ENCODE measurements at regions not wholly inside any gene's neighbourhood (a gene's known extent, or its start where the extent isn't known, plus 50 kb on each side); places are given as distances from the start of the nearest gene placed in this dataset.

GRCh38 chr6:145214570-145214969 lies 520.8 kb downstream of the EPM2A start:
- DNase-seq = no peak

- no peak for DNase-seq
These were observed 510.9 kb downstream of the EPM2A start for GRCh38 chr6:145224450-145224849.

- DNase-seq = no peak
These were observed 509.8 kb downstream of the EPM2A start for GRCh38 chr6:145225500-145225899.

- no peak for DNase-seq
These were observed 507.7 kb downstream of the EPM2A start for GRCh38 chr6:145227593-145227992.

- no peak for DNase-seq
These were observed 506.2 kb downstream of the EPM2A start for GRCh38 chr6:145228962-145229582.

GRCh38 chr6:145233955-145234354 lies 501.4 kb downstream of the EPM2A start:
- no peak for DNase-seq

GRCh38 chr6:145235207-145235606 lies 500.1 kb downstream of the EPM2A start:
- DNase-seq = no peak

GRCh38 chr6:145238787-145239186 lies 496.5 kb downstream of the EPM2A start:
- DNase-seq = no peak

- DNase-seq = no peak
These were observed 494.3 kb downstream of the EPM2A start for GRCh38 chr6:145241039-145241438.

- no peak for DNase-seq
These were observed 493.6 kb downstream of the EPM2A start for GRCh38 chr6:145241721-145242120.

GRCh38 chr6:145244349-145245100 lies 490.8 kb downstream of the EPM2A start:
- DNase-seq = no peak

GRCh38 chr6:145245119-145245518 lies 490.2 kb downstream of the EPM2A start:
- no peak for DNase-seq

GRCh38 chr6:145247692-145248419 lies 487.5 kb downstream of the EPM2A start:
- no peak for DNase-seq

- no peak for DNase-seq
These were observed 484.9 kb downstream of the EPM2A start for GRCh38 chr6:145250436-145250835.

- no peak for DNase-seq
These were observed 482.6 kb downstream of the EPM2A start for GRCh38 chr6:145252737-145253136.

GRCh38 chr6:145254649-145255401 lies 480.5 kb downstream of the EPM2A start:
- DNase-seq = no peak

- DNase-seq = no peak
These were observed 477.6 kb downstream of the EPM2A start for GRCh38 chr6:145257704-145258103.

GRCh38 chr6:145258122-145258521 lies 477.2 kb downstream of the EPM2A start:
- no peak for DNase-seq

GRCh38 chr6:145260484-145261175 lies 474.7 kb downstream of the EPM2A start:
- no peak for DNase-seq

GRCh38 chr6:145261758-145262157 lies 473.6 kb downstream of the EPM2A start:
- DNase-seq = no peak

- DNase-seq = no peak
These were observed 472.5 kb downstream of the EPM2A start for GRCh38 chr6:145262771-145263170.

- DNase-seq = no peak
These were observed 471.5 kb downstream of the EPM2A start for GRCh38 chr6:145263778-145264211.
